ENCODE measurements at regions not wholly inside any gene's neighbourhood (a gene's known extent, or its start where the extent isn't known, plus 50 kb on each side); places are given as distances from the start of the nearest gene placed in this dataset.

- H3K9me1 ChIP-seq (ENCODE audit: control insufficient read depth, insufficient read depth, low read length): no peaks in the 10 kb centered on the region
- DNase-seq (ENCODE audit: extremely low read depth in 1 of 4, low spot score in 3 of 4) (no peak), ATAC-seq (no peak), FAIRE-seq (no peak)
- H3K4me1 ChIP-seq (replicated peaks in 1 of 2; ENCODE audit: control insufficient read depth in 2 of 2, insufficient read depth in 2 of 2, low read length in 2 of 2): no peaks in the 10 kb centered on the region
- no peaks in the 10 kb centered on the region for H4K20me1 ChIP-seq (replicated peaks; ENCODE audit: control insufficient read depth, insufficient read depth, low read length)
- TF ChIP-seq ELF4 (CRISPR knock-in tag; IDR thresholded peaks at IDR 0.05) (no peak), NR2F6 (CRISPR knock-in tag; IDR thresholded peaks at IDR 0.05) (no peak)
- TF ChIP-seq, protein P1, sequence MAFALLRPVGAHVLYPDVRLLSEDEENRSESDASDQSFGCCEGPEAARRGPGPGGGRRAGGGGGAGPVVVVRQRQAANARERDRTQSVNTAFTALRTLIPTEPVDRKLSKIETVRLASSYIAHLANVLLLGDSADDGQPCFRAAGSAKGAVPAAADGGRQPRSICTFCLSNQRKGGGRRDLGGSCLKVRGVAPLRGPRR (CRISPR knock-in tag; IDR thresholded peaks at IDR 0.05): no peak
- no peak overlapping the region for H3K4me2 ChIP-seq (ENCODE audit: insufficient read depth, low read length)
- intact Hi-C loops (cut with micrococcal nuclease): no loop called here
- ChIA-PET POLR2A (no interaction called here), CTCF (ENCODE audit: low intra/inter-chr PET ratio) (no interaction called here)
- H3K36me3 ChIP-seq (ENCODE audit: control insufficient read depth, insufficient read depth, low read length): no peaks in the 10 kb centered on the region
- no TSS peak for BruUV-seq (replicated peaks)
- H3K9ac ChIP-seq (ENCODE audit: insufficient read depth in 1 of 2, low read depth in 2 of 2, low read length in 2 of 2): no peak overlapping the region
- no peak overlapping the region for H2AFZ ChIP-seq (ENCODE audit: low read depth, low read length)
- no peak overlapping the region for H3K4me3 ChIP-seq
- no peaks in the 10 kb centered on the region for H3K27me3 ChIP-seq (ENCODE audit: control insufficient read depth in 2 of 2, insufficient read depth in 2 of 2, low read length in 2 of 2)
- 0% methylated on average over 3 of the region's 3 CpGs for WGBS (ENCODE audit: insufficient coverage, low coverage, missing lambda C conversion rate)
- no peaks in the 10 kb centered on the region for H3K79me2 ChIP-seq (ENCODE audit: control insufficient read depth, insufficient read depth, low read length)
- no peak overlapping the region for H3K27ac ChIP-seq (ENCODE audit: extremely low read depth, low read depth, low read length)
- in situ Hi-C loops (cut with MboI): no loop called here
- no peaks in the 10 kb centered on the region for H3K9me3 ChIP-seq (replicated peaks; ENCODE audit: control insufficient read depth, insufficient read depth, low read depth, low read length)
Measured at GRCh38 chr4:11131491-11131890, 297.2 kb downstream of the HS3ST1 start.

GRCh38 chr4:11130195-11130970 is 298.3 kb downstream of the HS3ST1 start:
- no peak overlapping the region for H3K27ac ChIP-seq (ENCODE audit: extremely low read depth, low read depth, low read length)
- no peaks in the 10 kb centered on the region for H3K36me3 ChIP-seq (ENCODE audit: control insufficient read depth, insufficient read depth, low read length)
- no peaks in the 10 kb centered on the region for H4K20me1 ChIP-seq (replicated peaks; ENCODE audit: control insufficient read depth, insufficient read depth, low read length)
- H3K27me3 ChIP-seq (ENCODE audit: control insufficient read depth in 2 of 2, insufficient read depth in 2 of 2, low read length in 2 of 2): no peaks in the 10 kb centered on the region
- BruUV-seq (replicated peaks): no TSS peak
- H3K9ac ChIP-seq (ENCODE audit: insufficient read depth in 1 of 2, low read depth in 2 of 2, low read length in 2 of 2): no peak overlapping the region
- 0% methylated on average over 4 of the region's 4 CpGs for WGBS (ENCODE audit: insufficient coverage, low coverage, missing lambda C conversion rate)
- no peak overlapping the region for H3K4me2 ChIP-seq (ENCODE audit: insufficient read depth, low read length)
- ChIA-PET CTCF (ENCODE audit: low intra/inter-chr PET ratio) (no interaction called here), POLR2A (no interaction called here)
- H3K9me1 ChIP-seq (ENCODE audit: control insufficient read depth, insufficient read depth, low read length): no peaks in the 10 kb centered on the region
- in situ Hi-C loops (cut with MboI) (no loop called here), intact Hi-C loops (cut with micrococcal nuclease) (no loop called here)
- no peak for DNase-seq (ENCODE audit: extremely low read depth in 1 of 4, low spot score in 3 of 4)
- no peak for TF ChIP-seq NONO (IDR thresholded peaks at IDR 0.05; ENCODE audit: low read depth in 2 of 2, low read length in 1 of 2)
- TF ChIP-seq, protein P2, sequence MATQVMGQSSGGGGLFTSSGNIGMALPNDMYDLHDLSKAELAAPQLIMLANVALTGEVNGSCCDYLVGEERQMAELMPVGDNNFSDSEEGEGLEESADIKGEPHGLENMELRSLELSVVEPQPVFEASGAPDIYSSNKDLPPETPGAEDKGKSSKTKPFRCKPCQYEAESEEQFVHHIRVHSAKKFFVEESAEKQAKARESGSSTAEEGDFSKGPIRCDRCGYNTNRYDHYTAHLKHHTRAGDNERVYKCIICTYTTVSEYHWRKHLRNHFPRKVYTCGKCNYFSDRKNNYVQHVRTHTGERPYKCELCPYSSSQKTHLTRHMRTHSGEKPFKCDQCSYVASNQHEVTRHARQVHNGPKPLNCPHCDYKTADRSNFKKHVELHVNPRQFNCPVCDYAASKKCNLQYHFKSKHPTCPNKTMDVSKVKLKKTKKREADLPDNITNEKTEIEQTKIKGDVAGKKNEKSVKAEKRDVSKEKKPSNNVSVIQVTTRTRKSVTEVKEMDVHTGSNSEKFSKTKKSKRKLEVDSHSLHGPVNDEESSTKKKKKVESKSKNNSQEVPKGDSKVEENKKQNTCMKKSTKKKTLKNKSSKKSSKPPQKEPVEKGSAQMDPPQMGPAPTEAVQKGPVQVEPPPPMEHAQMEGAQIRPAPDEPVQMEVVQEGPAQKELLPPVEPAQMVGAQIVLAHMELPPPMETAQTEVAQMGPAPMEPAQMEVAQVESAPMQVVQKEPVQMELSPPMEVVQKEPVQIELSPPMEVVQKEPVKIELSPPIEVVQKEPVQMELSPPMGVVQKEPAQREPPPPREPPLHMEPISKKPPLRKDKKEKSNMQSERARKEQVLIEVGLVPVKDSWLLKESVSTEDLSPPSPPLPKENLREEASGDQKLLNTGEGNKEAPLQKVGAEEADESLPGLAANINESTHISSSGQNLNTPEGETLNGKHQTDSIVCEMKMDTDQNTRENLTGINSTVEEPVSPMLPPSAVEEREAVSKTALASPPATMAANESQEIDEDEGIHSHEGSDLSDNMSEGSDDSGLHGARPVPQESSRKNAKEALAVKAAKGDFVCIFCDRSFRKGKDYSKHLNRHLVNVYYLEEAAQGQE (IDR thresholded peaks at IDR 0.05; ENCODE audit: borderline replicate concordance): no peak
- TF ChIP-seq, protein P2 (CRISPR knock-in tag; IDR thresholded peaks at IDR 0.05; ENCODE audit: low read depth): no peak
- no peak overlapping the region for H2AFZ ChIP-seq (ENCODE audit: low read depth, low read length)
- no peaks in the 10 kb centered on the region for H3K79me2 ChIP-seq (ENCODE audit: control insufficient read depth, insufficient read depth, low read length)
- no peaks in the 10 kb centered on the region for H3K9me3 ChIP-seq (replicated peaks; ENCODE audit: control insufficient read depth, insufficient read depth, low read depth, low read length)
- no peaks in the 10 kb centered on the region for H3K4me1 ChIP-seq (replicated peaks in 1 of 2; ENCODE audit: control insufficient read depth in 2 of 2, insufficient read depth in 2 of 2, low read length in 2 of 2)
- no peak for FAIRE-seq
- no peak for ATAC-seq
- no peak overlapping the region for H3K4me3 ChIP-seq
